Natural killer cell (primary cell): ENCODE measurements at regions not wholly inside any gene's neighbourhood (a gene's known extent, or its start where the extent isn't known, plus 50 kb on each side); places are given as distances from the start of the nearest gene placed in this dataset.
"Not testable (repeated sequence)": the region's sequence is repeated elsewhere in the genome, so short reads cannot be mapped to it uniquely, and the experiment has no call there.

Experiments
- ATAC-seq, 3 donors: fragments of 150-1000 bp in 2 of 3; fragments of 200-7000 bp in 1 of 3; cut with Tn5 transposase; 1 replicate in 1 of 3; 2 replicates in 2 of 3; pipeline ENCODE4 v1.10.0; 2021; ENCODE audit warnings: mild to moderate bottlenecking in 2 of 3, moderate library complexity in 2 of 3
- DNase-seq, 2 donors: peaks; one replicate each; pipeline versions ENCODE4 v3.0.0 to v3.0.0-alpha.2; 2013 to 2021; ENCODE audit warnings: mixed read lengths in 1 of 2
- H3K27ac ChIP-seq: one replicate; pipeline ENCODE4 v1.5.1; 2013; ENCODE audit warnings: mild to moderate bottlenecking, low read length
- H3K27me3 ChIP-seq: one replicate; pipeline ENCODE4 v1.6.1; 2013; ENCODE audit warnings: low read length; ENCODE audit not compliant: control insufficient read depth, insufficient read depth
- H3K36me3 ChIP-seq: one replicate; pipeline ENCODE4 v1.6.1; 2013; ENCODE audit warnings: low read length; ENCODE audit not compliant: control insufficient read depth, insufficient read depth
- H3K4me1 ChIP-seq: one replicate; pipeline ENCODE4 v1.6.1; 2013; ENCODE audit warnings: low read length; ENCODE audit not compliant: control insufficient read depth, insufficient read depth
- H3K4me3 ChIP-seq: one replicate; pipeline ENCODE4 v1.5.1; 2013; ENCODE audit warnings: low read length
- H3K9me3 ChIP-seq: one replicate; pipeline ENCODE4 v1.6.1; 2013; ENCODE audit warnings: low read length; ENCODE audit not compliant: control insufficient read depth, insufficient read depth
- H3K27ac Mint-ChIP-seq, 2 donors: one replicate each; pipeline ENCODE4 v1.8.0; 2022; ENCODE audit warnings: mild to moderate bottlenecking in 2 of 2, mixed read lengths in 2 of 2, moderate library complexity in 1 of 2
- H3K27me3 Mint-ChIP-seq, 2 donors: one replicate each; pipeline ENCODE4 v1.8.0; 2022; ENCODE audit warnings: low read depth in 2 of 2, mixed read lengths in 2 of 2
- H3K36me3 Mint-ChIP-seq: one replicate; pipeline ENCODE4 v1.8.0; 2022; ENCODE audit warnings: mixed read lengths
- H3K4me1 Mint-ChIP-seq, 2 donors: one replicate each; pipeline ENCODE4 v1.8.0; 2022; ENCODE audit warnings: mixed read lengths in 2 of 2
- H3K4me3 Mint-ChIP-seq: one replicate; pipeline ENCODE4 v1.8.0; 2022; ENCODE audit warnings: mild to moderate bottlenecking, moderate library complexity, mixed read lengths
- H3K9me3 Mint-ChIP-seq, 2 donors: one replicate each; pipeline ENCODE4 v1.8.0; 2022; ENCODE audit warnings: mixed read lengths in 2 of 2
- CTCF ChIP-seq: fragments of 200-600 bp; IDR thresholded peaks from one replicate; pipeline ENCODE4 v1.8.0; 2022; ENCODE audit warnings: antibody characterized with exemption
- WGBS: methylation state at CpG from one replicate; pipeline ENCODE4 v1.1.7; 2013; ENCODE audit warnings: missing lambda C conversion rate; ENCODE audit not compliant: insufficient coverage; 5-methylcytosine and 5-hydroxymethylcytosine counted together
- intact Hi-C: fragments of 100-400 bp; cut with micrococcal nuclease; formaldehyde crosslinking; loops from one replicate; pipeline ENCODE4 v1.14.2; 2022

GRCh38 chr15:25173241-25174028, 218.6 kb downstream of the SNRPN start:
- no peak overlapping the region for H3K4me3 ChIP-seq
- intact Hi-C loops = no loop called here
- DNase-seq (no peak), ATAC-seq (no peak)
- no peak for TF ChIP-seq CTCF
- H3K27ac Mint-ChIP-seq = no peak overlapping the region
- H3K4me3 Mint-ChIP-seq = no peak overlapping the region
- H3K36me3 Mint-ChIP-seq = no peaks in the 10 kb centered on the region
- H3K27me3 ChIP-seq = no peaks in the 10 kb centered on the region
- H3K36me3 ChIP-seq = no peaks in the 10 kb centered on the region
- H3K4me1 Mint-ChIP-seq = no peaks in the 10 kb centered on the region
- H3K27me3 Mint-ChIP-seq = no peaks in the 10 kb centered on the region
- H3K9me3 Mint-ChIP-seq = peaks cover 4 to 5% of the 10 kb centered on the region in 2 donors
- 89% methylated on average over 12 of the region's 13 CpGs for WGBS
- H3K4me1 ChIP-seq = no peaks in the 10 kb centered on the region
- peaks cover 88% of the 10 kb centered on the region for H3K9me3 ChIP-seq
- H3K27ac ChIP-seq = no peak overlapping the region

GRCh38 chr15:25174149-25174548, 219.4 kb downstream of the SNRPN start:
- intact Hi-C loops, H3K36me3 ChIP-seq, H3K4me3 ChIP-seq, H3K27ac ChIP-seq, H3K4me3 Mint-ChIP-seq, H3K4me1 ChIP-seq, H3K27ac Mint-ChIP-seq, H3K36me3 Mint-ChIP-seq, ATAC-seq, H3K27me3 ChIP-seq, H3K27me3 Mint-ChIP-seq, H3K4me1 Mint-ChIP-seq, H3K9me3 Mint-ChIP-seq: not testable (repeated sequence)
- DNase-seq = peak in 1 of 2 donors; percentile 13
- H3K9me3 ChIP-seq = peaks cover 93% of the 10 kb centered on the region
- 90% methylated on average over 10 of the region's 10 CpGs for WGBS

GRCh38 chr15:25175033-25175788, 220.4 kb downstream of the SNRPN start:
- peak in 1 of 2 donors; percentile 8 for DNase-seq
- H3K4me1 ChIP-seq = no peaks in the 10 kb centered on the region

More at GRCh38 chr15:25175033-25175788, 220.4 kb downstream of the SNRPN start:
- ATAC-seq = no peak
- no peaks in the 10 kb centered on the region for H3K36me3 ChIP-seq
- no peak for TF ChIP-seq CTCF
- H3K27me3 ChIP-seq = no peaks in the 10 kb centered on the region
- H3K9me3 Mint-ChIP-seq = peaks cover 3 to 4% of the 10 kb centered on the region in 2 donors
- 91% methylated on average over 8 of the region's 8 CpGs for WGBS
- H3K9me3 ChIP-seq = peaks cover 96% of the 10 kb centered on the region
- H3K27ac Mint-ChIP-seq = no peak overlapping the region
- H3K4me3 Mint-ChIP-seq = no peak overlapping the region
- no peak overlapping the region for H3K27ac ChIP-seq
- intact Hi-C loops = no loop called here
- H3K4me1 Mint-ChIP-seq = no peaks in the 10 kb centered on the region
- H3K4me3 ChIP-seq = no peak overlapping the region
- no peaks in the 10 kb centered on the region for H3K36me3 Mint-ChIP-seq
- H3K27me3 Mint-ChIP-seq = no peaks in the 10 kb centered on the region
